Sigmoid colon (tissue), 4 donors: ENCODE measurements at regions not wholly inside any gene's neighbourhood (a gene's known extent, or its start where the extent isn't known, plus 50 kb on each side); places are given as distances from the start of the nearest gene placed in this dataset.

Source experiments
- CTCF ChIP-seq, 4 experiments: fragments of 450-650 bp in 3 of 4; fragments of 200-600 bp in 1 of 4; IDR thresholded peaks; one replicate each; pipeline ENCODE4 v1.5.1; 2016 to 2019; ENCODE audit warnings: antibody characterized with exemption in 4 of 4, mild to moderate bottlenecking in 3 of 4, moderate library complexity in 2 of 4
- EP300 ChIP-seq, 4 donors: sonication (generic); formaldehyde crosslinking; IDR thresholded peaks; one replicate each; pipeline ENCODE4 v1.6.1; 2017; ENCODE audit warnings: antibody characterized with exemption in 4 of 4
- POLR2A ChIP-seq, 2 donors: fragments of 450-650 bp; IDR thresholded peaks; one replicate each; pipeline ENCODE4 v1.6.1; 2016; ENCODE audit warnings: antibody characterized with exemption in 2 of 2, mild to moderate bottlenecking in 2 of 2, moderate library complexity in 2 of 2
- POLR2AphosphoS5 ChIP-seq, 4 donors: sonication (generic); formaldehyde crosslinking; IDR thresholded peaks; one replicate each; pipeline ENCODE4 v1.6.1; 2017; ENCODE audit warnings: antibody characterized with exemption in 4 of 4

DNA sequence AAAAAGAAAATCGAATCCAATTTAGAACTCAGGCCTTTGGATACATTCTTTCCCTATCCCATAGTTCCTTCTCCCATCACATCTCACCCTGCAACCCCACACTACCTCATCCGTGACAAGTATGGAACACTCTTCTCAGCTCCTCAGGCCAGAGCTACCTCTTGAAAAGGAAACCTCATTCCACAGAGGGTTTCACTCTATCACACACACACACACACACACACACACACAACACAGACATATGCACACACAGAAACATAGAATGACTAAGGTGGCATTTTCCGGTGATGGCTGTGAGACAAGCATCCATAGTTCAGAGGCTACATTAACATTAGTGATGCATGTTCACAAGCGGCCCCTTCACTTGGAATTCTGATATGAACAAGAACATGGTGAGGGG lies 122.0 kb upstream of the HES1 start:
- TF ChIP-seq POLR2A (IDR thresholded peaks at IDR 0.05): no peak
- no peak for TF ChIP-seq CTCF (IDR thresholded peaks at IDR 0.05)
- no peak for TF ChIP-seq EP300 (IDR thresholded peaks at IDR 0.05)
- no peak for TF ChIP-seq POLR2AphosphoS5 (IDR thresholded peaks at IDR 0.05)
